ENCODE measurements at regions not wholly inside any gene's neighbourhood (a gene's known extent, or its start where the extent isn't known, plus 50 kb on each side); places are given as distances from the start of the nearest gene placed in this dataset.

DNA sequence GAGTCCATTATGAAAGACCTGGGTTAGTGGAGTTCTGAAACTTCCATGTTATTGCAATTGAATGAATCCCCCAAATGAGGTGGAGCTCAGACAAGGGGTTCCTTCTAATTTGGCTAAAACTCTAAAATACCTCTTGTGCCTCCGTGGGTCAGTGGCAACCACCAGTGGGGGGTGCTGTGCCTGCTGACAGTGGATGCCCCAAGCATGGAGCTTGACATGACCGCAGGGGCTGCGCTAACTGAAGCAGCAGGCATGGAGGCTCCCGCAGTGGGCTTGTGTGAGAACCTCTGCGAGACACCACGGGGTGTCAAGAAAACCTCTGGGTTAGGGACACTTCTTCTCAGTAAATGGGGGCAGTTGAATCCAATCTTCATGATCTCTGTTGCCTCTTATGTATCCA lies 200.5 kb downstream of the DRD1 start:
- no peak for DNase-seq (ENCODE audit: low read depth in 3 of 3)

DNA sequence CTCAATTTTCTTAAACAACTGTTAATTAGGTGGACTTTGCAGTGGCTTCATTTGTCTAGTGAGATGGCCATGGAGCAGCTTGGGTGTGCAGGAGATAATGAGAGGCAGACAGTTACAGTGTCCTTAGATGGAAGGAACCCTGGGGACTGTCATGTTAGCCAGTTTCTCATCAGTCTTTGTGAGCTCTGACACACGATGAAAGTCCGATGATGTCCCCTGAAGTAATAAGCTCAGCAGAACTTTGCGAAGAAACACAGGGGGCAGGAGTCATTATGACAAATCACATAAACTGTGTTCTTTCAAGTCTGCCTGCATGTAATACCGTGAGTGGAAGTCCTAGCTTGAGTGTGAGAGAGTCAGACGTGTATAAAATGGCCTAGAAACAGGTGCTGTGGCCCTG lies 201.8 kb downstream of the DRD1 start:
- no peak for DNase-seq (ENCODE audit: low read depth in 3 of 3)

DNA sequence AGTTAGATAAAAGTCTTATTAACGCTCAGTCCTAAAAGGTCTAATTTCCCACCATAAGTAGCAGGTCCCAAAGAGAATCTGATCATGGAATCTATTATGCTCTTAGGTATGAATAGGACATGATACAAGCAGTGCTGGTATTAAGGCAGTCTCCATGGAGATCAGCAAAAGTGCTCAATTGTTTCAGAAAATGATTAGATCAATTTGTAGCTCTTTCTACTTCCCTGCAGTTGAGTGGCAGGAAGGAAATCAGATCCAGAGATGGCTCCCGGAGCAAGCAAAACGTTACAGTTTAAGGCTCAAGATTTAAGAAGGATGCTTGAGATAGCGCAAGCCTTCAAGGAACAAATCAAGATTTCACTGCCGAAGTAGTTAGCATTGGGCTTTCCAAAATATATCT lies 205.7 kb downstream of the DRD1 start:
- DNase-seq (ENCODE audit: low read depth in 3 of 3), result no peak

DNA sequence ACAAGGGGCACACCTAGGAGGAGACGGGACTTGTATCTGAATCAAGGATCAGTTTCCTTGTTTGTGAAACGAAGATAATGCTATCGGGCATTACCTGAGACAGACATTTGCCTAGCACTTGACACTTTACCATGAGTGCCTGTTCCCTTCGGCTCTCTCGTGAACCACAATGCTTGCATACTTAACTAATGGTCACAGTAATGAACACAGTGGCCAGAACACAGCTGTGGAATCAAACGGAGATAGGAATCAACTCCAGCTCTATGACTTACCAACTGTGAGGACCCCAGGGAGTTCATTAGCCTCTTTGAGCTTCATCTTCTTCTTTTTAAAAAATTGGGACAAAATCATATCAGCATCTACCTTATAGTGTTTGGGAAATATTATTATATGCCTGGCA lies 207.8 kb downstream of the DRD1 start:
- no peak for DNase-seq (ENCODE audit: low read depth in 3 of 3)

DNA sequence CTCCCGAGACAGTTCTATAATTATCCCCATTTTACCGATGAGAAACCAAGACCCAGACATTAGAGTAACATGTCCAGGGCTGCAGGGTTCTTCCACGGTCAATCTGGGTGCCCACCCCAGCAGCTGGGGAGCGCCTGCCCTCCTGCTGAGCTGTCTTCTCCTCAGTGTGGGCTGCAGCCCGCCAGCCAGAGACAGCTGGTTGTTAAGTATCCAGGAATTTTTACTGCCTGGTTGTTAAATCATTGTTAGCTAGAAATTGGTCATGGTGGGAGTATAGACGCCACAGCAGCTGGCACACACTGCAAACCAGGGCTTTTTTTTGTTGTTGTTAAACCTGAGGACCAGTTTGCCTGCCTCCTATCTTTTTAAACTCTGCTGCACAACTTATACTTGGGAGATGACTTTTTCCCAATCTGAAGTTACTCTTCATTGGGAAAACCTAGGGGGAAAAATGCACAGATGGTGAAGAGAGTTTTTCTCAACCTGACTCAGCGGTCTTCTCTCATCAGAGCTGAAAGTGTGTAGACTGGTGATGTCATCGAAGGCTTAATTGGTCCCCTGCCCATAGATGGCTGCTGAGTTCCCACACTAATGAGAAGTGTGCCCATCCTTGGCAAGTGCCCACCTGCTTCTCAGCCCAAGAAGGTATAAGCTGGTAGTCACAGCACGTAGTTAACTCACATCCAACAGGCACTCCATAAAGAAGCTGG lies 208.6 kb downstream of the DRD1 start:
- DNase-seq (ENCODE audit: low read depth in 3 of 3), result no peak

DNA sequence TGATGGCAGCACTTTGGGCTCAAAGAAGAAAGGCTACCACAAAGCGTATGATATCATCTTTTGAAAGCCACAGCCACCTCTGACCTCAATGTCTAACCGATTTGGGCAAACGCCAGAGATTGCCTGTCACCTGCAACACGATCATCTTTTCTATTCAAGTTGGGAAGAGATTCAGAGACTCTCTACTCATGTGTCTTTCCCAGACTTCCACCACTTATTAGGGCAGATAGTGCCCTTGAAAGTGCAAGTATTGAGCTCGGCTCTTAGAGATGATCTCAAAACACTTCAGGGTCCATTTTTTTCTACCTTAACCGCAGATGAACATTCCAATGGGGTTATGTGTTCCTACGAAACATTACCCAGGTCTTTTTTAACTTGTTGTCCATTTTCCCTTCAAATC lies 213.7 kb downstream of the DRD1 start:
- DNase-seq (ENCODE audit: low read depth in 3 of 3), result no peak

DNA sequence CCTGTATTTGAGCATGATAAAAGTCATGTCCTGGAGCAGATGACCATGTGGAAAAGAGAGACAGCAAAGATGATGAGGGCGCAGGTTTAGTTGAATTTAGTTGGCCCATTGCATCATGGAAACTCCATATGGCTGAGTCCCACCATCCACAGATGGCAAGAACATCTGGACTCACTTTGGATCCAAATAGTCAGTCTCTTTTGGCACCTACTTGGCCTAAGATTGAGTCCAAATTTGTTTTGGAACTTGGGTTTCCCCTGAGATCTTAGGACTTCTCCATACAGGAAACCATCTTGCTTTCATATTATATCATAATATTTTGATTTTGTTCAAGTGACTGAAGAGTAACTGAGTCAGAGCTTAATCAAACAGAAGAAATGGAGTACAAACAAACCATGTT lies 217.5 kb downstream of the DRD1 start:
- no peak for DNase-seq (ENCODE audit: low read depth in 3 of 3)

DNA sequence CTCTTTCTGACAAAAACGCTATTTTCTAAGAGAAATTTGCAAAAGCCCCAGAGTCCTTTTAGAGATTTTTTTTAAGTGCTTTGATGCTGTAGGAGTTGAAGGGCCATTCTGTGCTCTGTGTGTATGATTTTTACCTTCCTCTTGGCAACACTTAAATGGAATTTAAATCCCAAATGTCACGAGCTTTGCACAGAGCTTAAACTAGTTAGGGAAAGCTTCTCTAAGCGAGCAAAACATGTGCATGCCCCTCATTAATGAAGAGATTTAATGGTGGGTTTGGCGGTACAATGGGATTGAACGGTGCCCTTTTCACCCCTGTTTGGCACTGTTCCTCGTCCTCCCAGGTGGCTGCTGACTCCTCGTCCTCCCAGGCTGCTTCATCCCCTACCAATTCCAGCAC lies 220.7 kb downstream of the DRD1 start:
- DNase-seq (ENCODE audit: low read depth in 3 of 3), result no peak

DNA sequence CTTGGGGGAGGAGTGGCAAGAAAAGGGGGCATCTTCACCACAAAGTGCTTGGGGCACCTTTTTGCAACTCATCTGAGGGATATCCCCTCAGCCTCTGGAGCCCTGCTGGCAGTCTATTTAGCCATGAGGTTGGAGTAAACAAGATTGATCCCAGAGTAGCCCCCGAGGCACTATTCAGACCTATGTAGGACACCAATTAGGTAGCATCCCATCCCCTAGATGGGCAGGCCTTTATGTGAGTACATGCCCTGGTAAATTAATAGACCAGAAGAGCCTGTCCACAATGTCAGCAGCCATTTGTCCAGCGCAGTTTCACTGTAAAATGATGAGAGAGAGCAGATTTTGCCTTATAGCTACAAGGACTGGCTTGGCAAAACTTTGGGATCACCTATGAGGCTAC lies 221.4 kb downstream of the DRD1 start:
- no peak for DNase-seq (ENCODE audit: low read depth in 3 of 3)

DNA sequence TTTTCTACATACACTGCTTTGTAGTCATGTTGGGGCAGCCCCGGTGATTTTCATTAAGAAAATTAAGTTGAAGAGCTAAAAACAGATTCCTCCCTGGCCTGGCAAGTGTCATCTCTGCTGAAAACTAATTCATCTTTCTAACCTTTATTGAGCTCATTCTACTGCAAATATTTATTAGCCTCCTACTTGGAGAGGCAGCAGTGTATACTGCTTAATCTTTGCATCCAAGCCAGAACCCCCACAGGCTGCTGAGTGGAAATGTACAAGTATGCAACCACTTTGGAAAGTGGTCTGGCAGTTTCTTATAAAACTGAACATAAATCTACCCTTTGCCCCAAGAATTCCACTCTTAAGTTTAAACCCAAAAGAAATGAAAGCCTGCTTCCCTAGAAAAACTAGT lies 223.4 kb downstream of the DRD1 start:
- no peak for DNase-seq (ENCODE audit: low read depth in 3 of 3)

DNA sequence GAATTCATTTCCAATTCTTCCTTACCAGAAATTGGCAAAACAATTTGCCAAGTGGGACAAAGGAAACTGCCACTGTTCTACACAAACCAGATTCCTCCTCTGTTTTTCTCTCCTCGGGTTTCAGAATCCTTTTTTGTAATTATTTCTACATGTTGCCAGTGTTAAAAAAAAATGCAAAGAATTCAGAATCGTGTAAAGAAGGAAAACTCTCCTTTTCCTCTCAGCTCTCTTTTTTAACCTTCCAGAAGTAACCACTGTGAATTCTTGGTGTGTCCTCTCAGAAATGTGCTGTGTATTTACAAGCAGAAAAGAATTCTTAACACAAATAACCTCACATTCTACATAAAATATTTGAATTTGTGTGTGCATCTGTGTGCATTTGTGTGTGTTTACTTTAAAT lies 224.6 kb downstream of the DRD1 start:
- DNase-seq (ENCODE audit: low read depth in 3 of 3), result no peak

DNA sequence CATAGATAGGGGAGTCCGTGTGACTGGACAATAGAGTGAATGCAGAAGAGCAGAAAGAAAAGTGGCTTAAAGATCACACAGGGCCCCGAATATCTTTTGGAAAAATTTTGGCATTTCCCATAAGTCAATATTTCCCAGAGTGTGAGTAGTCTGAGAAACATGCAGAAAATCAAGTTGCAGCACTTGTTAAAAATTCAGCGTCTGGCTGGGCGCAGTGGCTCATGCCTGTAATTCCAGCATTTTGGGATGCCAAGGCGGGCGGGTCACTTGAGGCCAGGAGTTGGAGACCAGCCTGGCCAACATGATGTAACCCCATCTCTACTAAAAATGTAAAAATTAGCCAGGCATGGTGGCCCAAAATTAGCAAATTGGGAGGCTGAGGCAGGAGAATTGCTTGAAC lies 227.0 kb downstream of the DRD1 start:
- DNase-seq (ENCODE audit: low read depth in 3 of 3), result no peak

DNA sequence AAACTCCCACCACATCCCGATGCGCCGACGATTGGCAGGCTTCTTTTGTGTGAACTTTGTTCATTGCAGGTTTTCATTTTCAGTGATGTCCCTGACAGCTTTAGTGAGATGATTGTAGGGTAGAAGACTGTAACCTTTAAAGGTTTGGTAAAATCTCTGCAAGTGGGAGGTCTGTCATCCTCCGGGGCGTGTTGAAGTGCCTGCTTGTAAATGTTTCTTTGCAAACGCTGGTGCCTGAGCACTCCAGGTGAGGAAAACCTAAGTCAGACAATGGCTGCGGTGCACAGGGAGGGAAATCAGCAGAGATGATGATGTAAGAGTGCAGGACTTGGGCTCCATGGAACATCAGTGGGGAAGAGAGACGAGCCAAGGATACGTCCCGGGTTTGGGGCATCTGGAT lies 228.1 kb downstream of the DRD1 start:
- DNase-seq (ENCODE audit: low read depth in 3 of 3), result no peak

DNA sequence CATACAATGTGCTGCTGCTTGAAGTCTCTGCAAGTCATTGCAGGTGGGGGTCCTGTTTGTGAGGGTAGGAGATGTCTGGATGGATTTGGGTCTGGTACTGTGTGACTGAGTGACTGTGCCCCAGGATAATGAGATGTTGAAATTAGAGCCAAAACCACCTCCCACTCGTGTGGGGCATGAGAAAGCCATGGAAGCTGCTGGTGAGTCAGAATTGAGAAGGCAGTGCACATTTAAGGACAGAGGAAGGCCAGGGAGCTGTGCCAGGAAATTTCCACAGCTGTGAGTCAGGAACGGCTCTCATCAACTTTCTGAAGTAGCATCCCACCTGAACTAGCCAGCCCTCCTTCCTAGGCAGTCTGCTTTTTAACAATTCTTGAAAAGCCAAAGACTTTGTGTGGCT lies 229.8 kb downstream of the DRD1 start:
- DNase-seq (ENCODE audit: low read depth in 3 of 3), result no peak

DNA sequence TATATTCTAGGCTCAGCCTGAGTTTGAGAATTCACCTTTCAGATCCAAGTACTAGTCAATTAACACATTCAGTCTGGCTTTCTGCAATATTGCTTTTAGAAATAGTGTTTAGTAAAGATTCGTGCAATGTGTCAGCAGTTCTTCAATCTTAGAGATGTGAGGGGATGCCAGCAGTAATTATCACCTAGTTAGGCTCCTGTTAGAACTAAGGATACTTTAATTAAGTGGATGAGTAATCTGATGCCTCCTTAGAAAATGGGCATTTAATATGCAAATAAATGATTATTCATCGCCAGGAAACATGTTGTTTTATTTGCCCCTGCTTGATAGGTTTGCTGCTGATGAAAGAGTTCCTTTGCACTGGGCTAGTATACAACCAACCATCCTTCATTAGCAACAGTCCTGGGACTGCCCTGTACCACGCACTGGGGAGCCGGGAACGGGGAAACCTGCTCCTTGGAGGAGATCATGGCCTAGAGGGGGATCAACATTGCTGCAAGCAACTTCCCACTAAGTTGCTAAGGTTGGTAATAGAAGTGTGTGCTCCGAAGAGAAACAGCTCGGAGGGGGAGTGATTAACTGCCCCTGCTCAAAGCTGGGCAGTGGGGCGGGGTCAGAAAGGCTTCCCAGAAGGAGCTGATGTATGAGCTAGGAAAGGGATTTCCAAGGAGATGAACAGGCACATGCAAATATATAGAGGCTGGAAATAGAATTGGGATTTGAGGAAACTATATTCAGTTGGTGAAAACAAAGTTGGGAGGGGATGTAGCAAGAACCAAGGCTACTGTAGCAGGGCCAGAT lies 231.8 kb downstream of the DRD1 start:
- no peak for DNase-seq (ENCODE audit: low read depth in 3 of 3)

DNA sequence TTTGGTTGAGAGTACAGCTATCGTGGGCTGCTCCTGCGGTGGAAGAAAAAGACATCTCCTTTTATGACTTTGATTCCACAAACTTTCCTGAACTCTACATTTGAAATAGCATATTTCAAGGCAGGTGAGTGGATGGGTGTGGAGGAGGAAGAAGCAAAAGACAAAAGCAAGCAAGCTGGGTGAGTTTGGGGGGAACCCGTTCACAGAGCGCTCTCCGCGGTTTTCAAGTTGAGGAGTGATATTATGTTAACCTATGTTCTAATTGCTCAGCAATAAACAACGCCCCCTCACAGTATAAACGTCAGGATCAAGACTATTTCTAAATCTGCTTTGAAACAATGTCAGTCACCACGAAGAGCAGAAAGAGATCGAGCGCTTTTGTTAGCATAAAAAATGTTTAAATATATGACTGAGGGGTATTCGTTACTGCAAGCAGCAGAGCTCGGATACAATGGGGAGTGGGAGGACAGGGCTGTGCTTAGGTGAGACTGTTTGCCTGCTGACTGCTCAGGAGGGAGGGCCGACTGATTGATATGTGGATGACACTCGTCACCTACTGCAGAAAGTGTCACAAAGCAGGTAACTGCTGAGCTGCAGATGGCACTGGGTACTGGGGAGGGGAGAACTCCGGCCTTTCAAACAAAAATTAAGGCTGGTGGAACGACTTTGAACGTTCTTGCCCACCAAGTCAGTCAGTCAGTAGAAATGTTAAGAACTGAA lies 236.5 kb downstream of the DRD1 start:
- no peak for DNase-seq (ENCODE audit: low read depth in 3 of 3)

DNA sequence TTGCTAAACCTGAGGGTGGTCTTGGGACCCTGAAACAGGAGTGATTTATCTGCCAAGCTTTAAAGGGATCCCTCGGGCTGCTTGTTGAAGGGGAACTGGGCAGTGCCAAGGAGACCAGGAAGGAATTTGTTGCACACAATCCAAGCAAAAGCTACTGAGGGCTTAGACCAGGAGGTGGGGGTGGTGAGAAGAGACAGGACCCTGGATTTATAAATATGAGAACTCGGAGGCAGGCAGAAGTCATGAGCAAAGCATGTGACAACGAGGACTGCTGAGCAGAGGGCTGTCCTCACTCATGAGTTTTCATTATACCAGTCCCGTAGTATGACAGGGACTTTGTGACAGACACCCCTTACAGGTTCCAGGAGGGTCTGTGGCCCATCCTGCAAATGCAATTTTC lies 237.3 kb downstream of the DRD1 start:
- no peak for DNase-seq (ENCODE audit: low read depth in 3 of 3)

DNA sequence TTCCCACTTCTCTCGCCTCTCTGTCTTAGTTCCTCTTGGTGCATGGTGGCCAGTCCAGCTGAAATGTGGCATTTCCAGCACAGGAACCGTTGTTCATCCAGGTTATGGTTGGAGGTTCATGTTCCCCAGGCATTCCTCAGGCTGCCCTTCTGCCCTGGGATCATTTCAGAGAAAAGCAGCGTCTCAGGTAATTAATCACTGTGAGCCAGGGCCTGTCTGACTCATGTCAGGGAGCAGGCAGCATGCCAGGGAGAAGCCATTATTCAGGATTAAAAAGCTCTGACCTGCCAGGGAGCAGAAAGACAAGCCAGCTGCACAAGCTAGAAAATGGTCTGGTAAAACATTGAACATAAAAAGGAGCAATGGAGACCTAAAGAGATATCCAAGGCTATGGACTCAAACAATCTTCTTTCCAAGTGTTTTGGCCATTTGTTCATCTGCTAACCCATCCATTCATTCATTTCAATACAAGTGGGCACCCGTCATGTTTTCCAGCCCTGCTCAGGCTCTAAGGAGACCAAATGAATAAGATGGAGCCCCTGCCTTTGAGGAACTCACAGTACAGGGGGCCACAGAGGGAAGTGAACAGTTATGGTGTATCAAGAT lies 241.4 kb downstream of the DRD1 start:
- DNase-seq (ENCODE audit: low read depth in 3 of 3), result no peak

DNA sequence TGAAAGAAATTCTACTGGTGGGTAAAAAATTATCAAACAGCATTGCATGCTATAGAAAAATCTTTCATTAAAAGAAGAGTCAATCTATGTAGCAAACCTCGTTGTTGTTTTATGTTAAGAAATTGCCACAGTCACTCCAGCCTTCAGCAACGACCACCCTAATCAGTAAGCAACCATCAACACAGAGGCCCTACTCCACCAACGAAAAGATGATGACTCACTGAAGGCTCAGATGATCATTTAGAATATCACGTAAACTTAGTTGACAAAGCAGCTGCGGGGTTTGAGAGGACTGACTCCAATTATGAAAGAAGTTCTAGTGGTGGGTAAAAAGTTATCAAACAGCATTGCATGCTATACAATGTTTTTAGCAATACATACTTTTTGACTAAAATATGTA lies 242.6 kb downstream of the DRD1 start:
- DNase-seq (ENCODE audit: low read depth in 3 of 3), result no peak

DNA sequence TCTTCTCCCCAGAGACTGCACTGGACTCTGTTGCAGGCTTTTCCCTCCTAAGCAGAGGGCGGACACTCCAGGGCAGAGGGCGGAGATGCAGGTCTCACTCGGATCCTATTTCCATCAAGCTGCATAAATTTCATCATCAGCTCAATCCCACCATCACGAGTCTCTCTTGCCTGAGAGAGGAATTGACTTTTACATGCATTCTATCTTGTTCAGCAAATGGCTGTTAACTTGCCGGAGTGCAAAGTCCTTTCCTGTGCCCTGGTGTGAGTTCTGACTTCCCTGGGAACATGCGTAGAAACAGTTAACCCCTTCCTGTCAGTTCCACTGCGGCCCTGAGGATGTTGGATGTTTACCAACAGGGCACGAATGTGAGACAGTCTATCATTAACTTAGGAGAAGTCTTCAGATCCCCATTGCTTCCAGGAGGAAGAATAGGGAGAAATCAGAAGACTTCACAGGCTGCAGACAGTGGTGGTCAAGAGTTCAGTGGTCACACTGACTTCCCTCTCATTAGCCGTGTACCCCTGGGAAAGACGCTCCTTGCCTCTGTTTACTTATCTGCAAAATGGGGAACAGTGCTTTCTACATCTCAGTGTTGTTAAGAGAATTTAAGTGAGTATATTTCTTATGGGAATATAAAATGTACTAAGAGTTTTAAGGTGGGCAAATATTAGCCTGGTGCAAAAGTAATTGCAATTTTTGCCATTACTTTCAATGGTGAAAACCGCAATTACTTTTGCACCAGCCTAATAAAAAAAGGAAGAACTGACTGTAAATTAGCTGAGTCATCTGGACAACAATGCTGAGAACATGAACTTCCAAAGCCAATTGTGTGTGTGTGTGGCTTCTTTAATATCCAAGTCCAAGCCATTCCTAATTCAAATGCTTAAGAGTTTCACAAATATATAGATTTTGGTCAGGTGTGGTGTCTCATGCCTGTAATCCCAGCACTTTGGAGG lies 248.0 kb downstream of the DRD1 start:
- no peak for DNase-seq (ENCODE audit: low read depth in 3 of 3)

DNA sequence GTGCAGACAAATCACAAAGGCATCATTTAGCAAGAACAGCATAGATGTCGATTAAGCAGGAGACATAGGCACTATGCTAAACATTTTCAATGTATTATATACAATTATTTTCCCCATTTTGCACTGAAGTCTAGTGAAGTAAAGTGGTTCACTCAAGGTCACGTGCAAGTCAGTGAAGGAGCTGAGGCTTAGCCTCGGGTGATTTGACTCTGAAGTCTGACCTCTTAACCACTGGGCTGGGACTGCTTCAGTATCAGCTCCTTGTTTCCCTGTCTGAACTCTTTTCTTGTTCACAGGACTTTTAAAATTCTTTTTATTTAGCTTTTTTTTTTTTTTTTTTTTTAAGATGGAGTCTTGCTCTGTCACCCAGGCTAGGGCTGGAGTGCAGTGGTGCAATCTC lies 262.7 kb downstream of the DRD1 start:
- no peak for DNase-seq (ENCODE audit: low read depth in 3 of 3)
